ENCODE measurements at regions not wholly inside any gene's neighbourhood (a gene's known extent, or its start where the extent isn't known, plus 50 kb on each side); places are given as distances from the start of the nearest gene placed in this dataset.

DNA sequence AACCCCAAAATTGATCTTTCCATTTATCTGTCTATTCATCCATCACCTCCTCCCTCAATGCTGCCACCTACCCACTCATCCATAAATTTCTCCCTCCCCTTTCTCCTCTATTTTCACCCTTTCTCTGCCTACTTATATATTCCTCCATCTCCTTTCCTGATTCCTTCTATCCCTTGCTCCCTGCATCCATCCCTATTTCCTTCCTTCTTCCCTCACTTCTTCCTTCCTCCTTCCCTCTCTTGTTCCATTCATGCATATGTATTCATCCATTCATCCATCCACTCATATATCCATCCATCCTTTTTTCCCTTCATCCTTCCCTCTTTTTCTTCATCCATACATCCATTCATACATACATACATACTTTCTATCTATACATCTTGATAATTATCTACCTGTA, 76.3 kb upstream of the GGTLC1 start:
- Histone ChIP-seq H3K4me3 (no peak overlapping the region), H3K9me3 (no peaks in the 10 kb centered on the region), H3K4me1 (ENCODE audit: insufficient read depth) (no peaks in the 10 kb centered on the region), H3K36me3 (no peaks in the 10 kb centered on the region), H3K27ac (no peak overlapping the region), H3K27me3 (no peaks in the 10 kb centered on the region)
- TF ChIP-seq EP300 (IDR thresholded peaks at IDR 0.05) (no peak), POLR2A (IDR thresholded peaks at IDR 0.05) (no peak)
- TF ChIP-seq, protein P1, sequence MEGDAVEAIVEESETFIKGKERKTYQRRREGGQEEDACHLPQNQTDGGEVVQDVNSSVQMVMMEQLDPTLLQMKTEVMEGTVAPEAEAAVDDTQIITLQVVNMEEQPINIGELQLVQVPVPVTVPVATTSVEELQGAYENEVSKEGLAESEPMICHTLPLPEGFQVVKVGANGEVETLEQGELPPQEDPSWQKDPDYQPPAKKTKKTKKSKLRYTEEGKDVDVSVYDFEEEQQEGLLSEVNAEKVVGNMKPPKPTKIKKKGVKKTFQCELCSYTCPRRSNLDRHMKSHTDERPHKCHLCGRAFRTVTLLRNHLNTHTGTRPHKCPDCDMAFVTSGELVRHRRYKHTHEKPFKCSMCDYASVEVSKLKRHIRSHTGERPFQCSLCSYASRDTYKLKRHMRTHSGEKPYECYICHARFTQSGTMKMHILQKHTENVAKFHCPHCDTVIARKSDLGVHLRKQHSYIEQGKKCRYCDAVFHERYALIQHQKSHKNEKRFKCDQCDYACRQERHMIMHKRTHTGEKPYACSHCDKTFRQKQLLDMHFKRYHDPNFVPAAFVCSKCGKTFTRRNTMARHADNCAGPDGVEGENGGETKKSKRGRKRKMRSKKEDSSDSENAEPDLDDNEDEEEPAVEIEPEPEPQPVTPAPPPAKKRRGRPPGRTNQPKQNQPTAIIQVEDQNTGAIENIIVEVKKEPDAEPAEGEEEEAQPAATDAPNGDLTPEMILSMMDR (IDR thresholded peaks at IDR 0.05): no peak
- intact Hi-C loops (cut with DNase I): no loop called here
- no peak for DNase-seq

DNA sequence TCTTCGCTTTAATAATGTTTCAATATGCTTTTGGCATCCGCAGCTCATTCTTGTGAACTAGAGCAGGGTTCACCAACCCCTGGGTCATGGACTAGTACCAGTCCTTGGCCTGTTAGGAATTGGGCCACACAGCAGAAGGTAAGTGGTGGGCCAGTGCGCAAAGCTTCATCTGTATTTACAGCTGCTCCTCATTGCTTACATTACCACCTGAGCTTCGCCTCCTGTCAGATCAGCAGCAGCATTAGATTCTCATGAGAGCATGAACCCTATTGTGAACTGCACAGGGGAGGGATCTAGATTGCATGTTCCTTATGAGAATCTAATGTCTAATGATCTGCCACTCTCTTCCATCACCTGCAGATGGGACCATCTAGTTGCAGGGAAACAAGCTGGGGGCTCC, 75.5 kb upstream of the GGTLC1 start:
- Histone ChIP-seq H3K4me3 (no peak overlapping the region), H3K9me3 (no peaks in the 10 kb centered on the region), H3K4me1 (ENCODE audit: insufficient read depth) (no peaks in the 10 kb centered on the region), H3K27me3 (no peaks in the 10 kb centered on the region), H3K27ac (no peak overlapping the region), H3K36me3 (no peaks in the 10 kb centered on the region)
- intact Hi-C loops (cut with DNase I): no loop called here
- DNase-seq: no peak
- TF ChIP-seq EP300 (IDR thresholded peaks at IDR 0.05) (no peak), POLR2A (IDR thresholded peaks at IDR 0.05) (no peak)
- TF ChIP-seq, protein P1 (IDR thresholded peaks at IDR 0.05): no peak
- 95 to 99% (median 98%) methylated on average over 4 of the region's 4 CpGs for WGBS, 3 donors

DNA sequence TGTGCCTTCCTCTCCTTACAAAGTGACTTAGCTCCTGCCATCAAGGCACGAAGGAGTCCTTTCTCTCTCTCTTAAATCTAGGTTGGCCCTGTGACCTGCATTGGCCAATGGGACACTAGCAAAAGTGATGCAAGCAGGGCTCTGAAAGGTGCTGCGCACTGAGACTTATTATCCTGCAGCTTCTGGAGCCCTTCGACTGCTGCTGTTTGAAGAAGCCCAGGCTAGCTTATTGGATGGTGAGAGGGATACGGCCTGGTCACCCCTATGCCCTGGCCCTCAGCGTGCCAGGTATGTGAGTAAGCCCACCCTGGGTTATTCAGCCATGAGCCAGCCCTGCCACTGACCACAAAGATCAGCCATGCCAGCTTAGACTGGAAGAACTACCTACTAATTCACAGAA, 74.5 kb upstream of the GGTLC1 start:
- no peaks in the 10 kb centered on the region for H3K36me3 ChIP-seq
- H3K27ac ChIP-seq: no peak overlapping the region
- WGBS, 3 donors: 91 to 93% (median 92%) methylated on average over 5 of the region's 5 CpGs
- no peak overlapping the region for H3K4me3 ChIP-seq
- H3K27me3 ChIP-seq: no peaks in the 10 kb centered on the region
- TF ChIP-seq, protein P1 (IDR thresholded peaks at IDR 0.05): no peak
- TF ChIP-seq EP300 (IDR thresholded peaks at IDR 0.05): no peak
- TF ChIP-seq POLR2A (IDR thresholded peaks at IDR 0.05): no peak
- DNase-seq: no peak
- no peaks in the 10 kb centered on the region for H3K4me1 ChIP-seq (ENCODE audit: insufficient read depth)
- no peaks in the 10 kb centered on the region for H3K9me3 ChIP-seq
- intact Hi-C loops (cut with DNase I): no loop called here

DNA sequence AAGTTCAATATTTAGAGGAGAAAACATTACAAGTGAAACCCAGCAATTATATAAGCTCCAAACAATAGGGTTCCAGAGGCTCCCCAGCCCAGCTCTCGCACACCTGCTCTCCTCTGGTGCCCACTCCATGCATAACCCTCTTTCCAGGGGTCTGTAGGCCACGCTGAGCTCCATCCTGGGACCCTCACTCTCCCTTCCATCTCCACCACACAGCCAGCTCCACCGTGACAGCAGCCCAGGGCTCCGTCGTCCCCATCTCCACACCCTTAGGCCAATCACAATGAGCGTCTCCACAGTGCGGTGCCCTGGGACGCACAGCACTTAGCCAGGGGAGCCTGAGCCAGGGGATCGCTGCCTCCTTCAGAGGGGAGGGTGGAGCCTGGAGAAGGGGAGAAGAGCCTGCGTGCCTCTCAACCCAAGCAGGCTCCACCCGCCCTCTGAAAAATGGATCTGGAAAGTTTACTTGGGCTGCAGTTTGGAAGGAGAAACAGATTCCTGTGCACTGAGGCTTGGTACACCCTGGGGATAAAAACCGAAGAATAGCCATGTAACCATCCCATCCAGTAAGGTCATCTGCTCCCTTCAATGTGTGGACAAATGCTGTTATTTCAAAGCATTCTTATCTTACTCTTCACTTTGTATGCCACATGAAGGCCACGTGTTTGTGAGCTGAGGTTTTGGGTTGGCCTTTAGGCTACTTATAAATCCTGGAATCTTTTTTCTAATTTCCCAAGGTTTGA, 72.4 kb upstream of the GGTLC1 start:
- Histone ChIP-seq H3K4me1 (ENCODE audit: insufficient read depth) (no peaks in the 10 kb centered on the region), H3K27ac (no peak overlapping the region), H3K27me3 (no peaks in the 10 kb centered on the region), H3K36me3 (no peaks in the 10 kb centered on the region), H3K9me3 (no peaks in the 10 kb centered on the region), H3K4me3 (no peak overlapping the region)
- 61 to 72% (median 64%) methylated on average over 13 of the region's 13 CpGs for WGBS, 3 donors
- TF ChIP-seq, protein P1 (IDR thresholded peaks at IDR 0.05): no peak
- TF ChIP-seq POLR2A (IDR thresholded peaks at IDR 0.05): no peak
- no peak for TF ChIP-seq EP300 (IDR thresholded peaks at IDR 0.05)
- intact Hi-C loops (cut with DNase I): no loop called here
- DNase-seq: no peak
